ENCODE measurements at regions not wholly inside any gene's neighbourhood (a gene's known extent, or its start where the extent isn't known, plus 50 kb on each side); places are given as distances from the start of the nearest gene placed in this dataset.

DNA sequence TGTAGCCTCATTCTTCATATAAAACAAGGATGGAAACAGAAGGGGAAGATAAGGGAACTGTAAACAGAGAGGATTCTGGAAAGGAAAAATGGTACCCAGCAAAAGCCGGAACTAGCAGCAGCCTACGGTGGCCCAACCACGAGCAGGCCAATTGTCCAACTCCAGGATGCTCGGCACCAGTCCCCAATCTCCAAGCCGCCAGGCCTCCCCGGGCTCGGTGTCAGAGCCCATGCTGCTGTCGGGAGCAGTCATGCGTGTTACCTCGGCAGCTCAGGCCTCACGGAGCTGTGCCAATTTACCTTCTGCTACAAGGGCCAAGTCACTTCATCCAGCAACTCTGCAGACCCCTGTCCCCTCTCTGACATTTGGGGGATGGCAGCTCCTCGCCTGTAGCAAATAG, 130.8 kb downstream of the ZBTB18 start:
- TF ChIP-seq POLR2A (IDR thresholded peaks at IDR 0.05) = no peak
- TF ChIP-seq, protein P1, sequence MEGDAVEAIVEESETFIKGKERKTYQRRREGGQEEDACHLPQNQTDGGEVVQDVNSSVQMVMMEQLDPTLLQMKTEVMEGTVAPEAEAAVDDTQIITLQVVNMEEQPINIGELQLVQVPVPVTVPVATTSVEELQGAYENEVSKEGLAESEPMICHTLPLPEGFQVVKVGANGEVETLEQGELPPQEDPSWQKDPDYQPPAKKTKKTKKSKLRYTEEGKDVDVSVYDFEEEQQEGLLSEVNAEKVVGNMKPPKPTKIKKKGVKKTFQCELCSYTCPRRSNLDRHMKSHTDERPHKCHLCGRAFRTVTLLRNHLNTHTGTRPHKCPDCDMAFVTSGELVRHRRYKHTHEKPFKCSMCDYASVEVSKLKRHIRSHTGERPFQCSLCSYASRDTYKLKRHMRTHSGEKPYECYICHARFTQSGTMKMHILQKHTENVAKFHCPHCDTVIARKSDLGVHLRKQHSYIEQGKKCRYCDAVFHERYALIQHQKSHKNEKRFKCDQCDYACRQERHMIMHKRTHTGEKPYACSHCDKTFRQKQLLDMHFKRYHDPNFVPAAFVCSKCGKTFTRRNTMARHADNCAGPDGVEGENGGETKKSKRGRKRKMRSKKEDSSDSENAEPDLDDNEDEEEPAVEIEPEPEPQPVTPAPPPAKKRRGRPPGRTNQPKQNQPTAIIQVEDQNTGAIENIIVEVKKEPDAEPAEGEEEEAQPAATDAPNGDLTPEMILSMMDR (IDR thresholded peaks at IDR 0.05) = no peak
